Thoracic aorta (tissue), 2 donors: ENCODE measurements at regions not wholly inside any gene's neighbourhood (a gene's known extent, or its start where the extent isn't known, plus 50 kb on each side); places are given as distances from the start of the nearest gene placed in this dataset.

Source experiments
- ATAC-seq: fragments of 150-250 bp; one replicate; pipeline ENCODE4 v1.8.0; 2017; ENCODE audit warnings: low read depth; ENCODE audit not compliant: insufficient number of reproducible peaks, low FRiP score
- DNase-seq: peaks from one replicate; pipeline ENCODE4 v3.0.0-alpha.2; 2020; ENCODE audit warnings: low spot score
- H3K27ac ChIP-seq, 2 donors: fragments of 200-600 bp; sonication (generic); 1 replicate in 1 of 2; 2 replicates in 1 of 2; pipeline ENCODE4 v1.5.1; 2016; ENCODE audit warnings: mild to moderate bottlenecking in 2 of 2, moderate library complexity in 2 of 2
- H3K27me3 ChIP-seq: fragments of 200-600 bp; sonication (generic); replicated peaks from 2 replicates; pipeline ENCODE4 v1.6.0; 2016; ENCODE audit warnings: mild to moderate bottlenecking; ENCODE audit not compliant: insufficient read depth
- H3K36me3 ChIP-seq: fragments of 200-600 bp; sonication (generic); one replicate; pipeline ENCODE4 v1.5.1; 2016
- H3K4me1 ChIP-seq, 2 donors: fragments of 200-600 bp; sonication (generic); 1 replicate in 1 of 2; 2 replicates in 1 of 2; pipeline versions ENCODE4 v1.5.1 to v1.6.0; 2016; ENCODE audit warnings: low read depth in 2 of 2, mild to moderate bottlenecking in 1 of 2; ENCODE audit not compliant: control insufficient read depth in 1 of 2
- H3K4me3 ChIP-seq: fragments of 200-600 bp; sonication (generic); 2 replicates; pipeline ENCODE4 v1.5.1; 2016; ENCODE audit warnings: mild to moderate bottlenecking
- H3K9me3 ChIP-seq: fragments of 200-600 bp; sonication (generic); 2 replicates; pipeline ENCODE4 v1.5.1; 2016
- CTCF ChIP-seq: fragments of 200-600 bp; sonication (generic); IDR thresholded peaks from one replicate; pipeline ENCODE4 v1.5.1; 2019; ENCODE audit warnings: antibody characterized with exemption

- H3K4me1 ChIP-seq: no peaks in the 10 kb centered on the region
- no peaks in the 10 kb centered on the region for H3K9me3 ChIP-seq
- no peaks in the 10 kb centered on the region for H3K36me3 ChIP-seq
- H3K27me3 ChIP-seq: no peaks in the 10 kb centered on the region
- TF ChIP-seq CTCF: no peak
- no peak for ATAC-seq
- no peak overlapping the region for H3K4me3 ChIP-seq
- H3K27ac ChIP-seq: no peak overlapping the region
- DNase-seq: no peak
Observed at GRCh38 chr6:139627091-139627490, 252.6 kb upstream of the CITED2 start.

- no peak for TF ChIP-seq CTCF
- H3K4me3 ChIP-seq: no peak overlapping the region
- ATAC-seq: no peak
- DNase-seq: no peak
- H3K4me1 ChIP-seq: no peaks in the 10 kb centered on the region
- H3K27ac ChIP-seq: no peak overlapping the region
- H3K27me3 ChIP-seq: no peaks in the 10 kb centered on the region
- H3K9me3 ChIP-seq: no peaks in the 10 kb centered on the region
- no peaks in the 10 kb centered on the region for H3K36me3 ChIP-seq
Observed at GRCh38 chr6:139625998-139626975, 251.8 kb upstream of the CITED2 start.

- Histone ChIP-seq H3K27me3 (no peaks in the 10 kb centered on the region), H3K9me3 (no peaks in the 10 kb centered on the region), H3K4me3 (no peak overlapping the region), H3K27ac (no peak overlapping the region), H3K4me1 (no peaks in the 10 kb centered on the region), H3K36me3 (no peaks in the 10 kb centered on the region)
- DNase-seq (no peak), ATAC-seq (no peak)
- TF ChIP-seq CTCF: no peak
Observed at GRCh38 chr6:139625081-139625939, 250.9 kb upstream of the CITED2 start.

- ATAC-seq: no peak
- no peak overlapping the region for H3K4me3 ChIP-seq
- H3K9me3 ChIP-seq: no peaks in the 10 kb centered on the region
- no peak for TF ChIP-seq CTCF
- H3K27ac ChIP-seq: no peak overlapping the region
- H3K36me3 ChIP-seq: no peaks in the 10 kb centered on the region
- DNase-seq: no peak
- no peaks in the 10 kb centered on the region for H3K27me3 ChIP-seq
- H3K4me1 ChIP-seq: no peaks in the 10 kb centered on the region
Observed at GRCh38 chr6:139623372-139623771, 248.9 kb upstream of the CITED2 start.

GRCh38 chr6:139613496-139613895 is 239.0 kb upstream of the CITED2 start:
- no peaks in the 10 kb centered on the region for H3K36me3 ChIP-seq
- no peak for TF ChIP-seq CTCF
- no peak for ATAC-seq
- H3K9me3 ChIP-seq: no peaks in the 10 kb centered on the region
- no peaks in the 10 kb centered on the region for H3K27me3 ChIP-seq
- DNase-seq: no peak
- H3K4me1 ChIP-seq: peaks cover 0 to 2% of the 10 kb centered on the region in 2 donors
- no peak overlapping the region for H3K4me3 ChIP-seq
- H3K27ac ChIP-seq: no peak overlapping the region
